Hypothalamus (tissue), 51 donors: ENCODE measurements at regions not wholly inside any gene's neighbourhood (a gene's known extent, or its start where the extent isn't known, plus 50 kb on each side); places are given as distances from the start of the nearest gene placed in this dataset.

Source experiments
- DNase-seq, 51 donors: peaks; one replicate each; lab custom pipeline; 2025; lab: John Stamatoyannopoulos, UW

DNA sequence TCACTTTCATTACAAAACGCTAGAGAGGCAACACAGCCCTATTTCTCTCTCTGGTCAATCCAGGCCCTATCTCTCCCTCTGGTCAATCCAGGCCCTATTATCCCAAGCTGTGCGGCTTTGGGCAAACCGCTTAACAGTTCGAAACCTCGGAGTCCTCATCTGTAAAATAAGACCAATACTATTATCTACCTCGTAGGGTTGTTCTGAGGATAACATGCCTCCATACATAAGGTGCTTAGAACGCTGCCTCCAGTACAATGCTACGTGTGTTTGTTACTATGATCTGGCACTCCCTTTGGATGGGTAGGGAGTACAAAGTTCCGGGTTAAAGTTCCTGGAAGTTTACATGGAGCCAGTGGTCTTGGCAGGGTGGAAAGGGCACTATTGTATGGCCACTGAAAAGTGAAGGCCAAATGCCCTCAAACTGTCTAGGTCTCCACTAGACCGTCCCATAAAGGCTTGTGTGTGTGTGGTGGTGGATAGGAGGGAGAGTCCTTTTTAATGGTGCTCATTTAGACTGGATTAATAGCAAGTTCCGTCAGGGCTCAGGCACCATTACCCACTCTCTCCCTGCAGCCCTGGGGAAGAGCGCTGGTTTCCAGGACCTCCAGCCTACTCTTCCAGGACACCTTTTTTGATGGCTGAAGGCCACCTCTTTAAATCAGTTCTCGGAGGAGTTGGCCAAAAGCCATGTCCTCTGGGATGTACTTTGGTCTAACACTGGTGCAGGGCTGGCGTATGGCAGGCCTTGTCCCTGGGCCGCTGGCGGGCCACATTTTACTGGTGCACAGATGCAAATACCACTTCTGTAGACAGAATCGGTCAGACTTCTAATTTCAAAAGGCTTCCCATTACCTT lies 75.6 kb upstream of the BCOR start:
- no peak for DNase-seq

GRCh38 chrX:40172401-40173142 lies 74.8 kb upstream of the BCOR start:
- DNase-seq, result peak in 18 of 51 donors; percentile 1 to 50 (median 18)

GRCh38 chrX:40171513-40172400 lies 74.0 kb upstream of the BCOR start:
- peak in 11 of 51 donors; percentile 2 to 50 (median 31) for DNase-seq

DNA sequence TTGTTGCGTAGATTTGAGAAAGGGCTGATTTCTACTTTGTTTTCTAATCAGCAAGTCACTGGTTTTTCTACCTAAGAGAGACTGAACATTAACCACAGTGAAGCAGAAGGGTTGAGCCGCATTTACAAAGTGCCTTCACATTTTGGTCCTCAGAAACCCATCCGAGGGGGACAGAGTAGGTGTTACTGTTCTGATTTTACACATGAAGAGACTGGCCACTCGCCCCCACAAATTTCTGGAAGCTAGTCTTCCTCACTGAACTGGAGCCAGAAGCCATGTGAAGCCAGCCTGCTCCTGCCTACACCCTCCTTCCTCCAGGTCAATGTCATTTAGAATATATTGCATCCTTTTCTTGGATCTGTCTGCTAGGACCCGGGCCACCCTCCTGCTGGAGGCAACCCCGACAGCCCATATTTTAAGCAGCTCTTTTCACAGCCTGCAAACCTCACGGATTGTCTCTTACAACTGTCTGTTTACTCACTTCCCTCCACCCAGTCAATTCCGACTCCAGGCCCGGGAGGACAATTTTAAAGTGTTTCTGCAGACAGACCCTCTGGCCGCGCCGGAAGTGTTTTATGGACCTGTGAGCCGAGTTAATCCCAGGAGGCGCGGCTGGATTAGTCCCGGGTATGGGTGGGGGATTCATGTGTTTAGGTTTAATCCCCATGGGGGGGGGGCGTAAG lies 73.2 kb upstream of the BCOR start:
- no peak for DNase-seq

DNA sequence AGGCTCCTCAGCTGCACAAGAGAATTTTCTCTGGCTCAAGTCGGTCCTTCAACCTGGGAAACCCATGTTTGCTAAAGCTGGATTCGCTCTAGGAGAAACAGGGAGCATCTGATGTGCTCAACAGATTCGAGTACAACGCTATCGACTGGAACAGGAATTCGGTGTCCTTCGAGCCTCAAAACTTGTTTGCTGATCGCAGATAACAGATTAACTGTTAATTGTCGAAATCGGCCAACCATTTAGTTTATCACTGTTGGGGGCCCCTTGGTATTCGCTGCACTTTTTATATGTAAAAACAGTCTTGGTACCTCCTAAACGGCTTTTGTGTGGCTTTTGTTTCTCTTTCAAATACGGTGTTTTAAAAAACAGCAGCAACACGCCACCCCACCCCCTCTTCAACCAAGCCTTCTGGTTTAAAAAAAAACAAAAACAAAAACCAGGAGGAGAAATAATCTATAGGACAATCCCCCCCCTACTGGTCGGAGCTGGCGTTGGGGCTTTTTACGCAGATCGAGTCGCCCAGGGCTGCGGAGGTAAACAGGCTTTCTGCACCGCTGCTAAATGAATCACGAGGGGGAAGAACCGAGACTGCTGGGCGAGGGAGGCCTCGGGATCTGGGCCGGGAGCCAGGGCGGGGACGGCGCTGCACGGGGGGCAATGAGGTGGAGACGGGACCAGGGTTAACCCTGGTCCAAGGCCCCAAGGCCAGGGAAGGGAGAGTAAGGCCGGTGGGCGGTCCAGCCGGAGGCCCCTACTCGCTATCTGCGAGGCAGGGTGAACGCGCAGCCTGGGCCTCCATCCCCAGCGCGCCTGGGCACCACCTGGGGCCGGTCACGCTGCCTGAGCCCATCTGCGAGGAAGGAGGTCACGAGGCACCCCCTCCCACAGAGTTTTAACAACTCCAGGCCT lies 71.7 kb upstream of the BCOR start:
- DNase-seq, result peak in 1 of 51 donors; percentile 10

GRCh38 chrX:40168480-40169011 lies 70.8 kb upstream of the BCOR start:
- DNase-seq, result no peak

GRCh38 chrX:40167850-40168479 lies 70.2 kb upstream of the BCOR start:
- DNase-seq, result peak in 15 of 51 donors; percentile 4 to 40 (median 15)

DNA sequence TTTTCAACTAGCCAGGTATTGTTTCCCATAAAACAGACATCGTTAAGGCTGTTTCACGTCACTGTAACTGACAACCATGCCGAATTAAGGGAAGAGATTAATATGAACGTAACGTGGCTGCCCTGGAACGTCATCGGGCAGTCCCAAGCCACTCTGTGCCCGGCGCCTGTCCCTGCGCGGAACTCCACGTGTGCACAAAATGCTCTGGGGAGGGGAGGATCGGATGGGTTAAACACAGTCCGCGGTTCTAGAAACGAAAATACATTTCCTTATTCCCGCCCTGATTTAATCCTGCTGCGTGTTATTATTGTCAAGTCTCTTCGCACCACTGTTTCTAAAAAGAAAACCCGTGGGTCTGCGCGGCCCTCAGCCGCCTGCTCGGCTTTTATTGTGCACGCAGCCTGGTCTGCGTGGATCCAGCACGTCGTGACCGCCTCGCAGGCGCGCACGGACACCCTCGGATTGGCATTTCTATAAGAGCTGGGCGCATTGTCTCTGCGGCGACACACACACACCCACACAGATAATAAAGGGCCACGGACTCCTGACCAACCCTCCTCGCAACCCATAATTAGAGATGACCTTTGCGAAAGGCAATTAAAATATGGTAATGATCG lies 69.6 kb upstream of the BCOR start:
- no peak for DNase-seq

GRCh38 chrX:40166582-40166981 lies 68.8 kb upstream of the BCOR start:
- DNase-seq, result no peak

DNA sequence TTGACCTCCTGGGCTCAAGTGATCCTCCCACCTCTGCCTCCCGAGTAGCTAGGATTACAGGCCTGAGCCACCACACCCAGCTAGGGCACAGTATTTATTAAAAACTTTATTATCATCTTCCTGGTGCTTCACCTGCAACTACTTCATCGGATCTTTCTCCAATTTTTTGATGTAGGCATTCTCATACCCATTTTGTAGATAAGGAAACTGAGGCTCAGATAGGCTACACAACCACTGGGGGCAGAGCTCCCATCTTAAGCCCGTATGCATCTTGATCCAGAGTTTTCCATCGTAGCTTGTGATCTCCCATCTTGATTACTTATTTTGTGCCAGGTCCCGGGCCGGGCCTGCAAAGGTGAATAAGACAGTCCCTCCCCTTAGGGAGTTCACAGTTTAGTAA lies 68.1 kb upstream of the BCOR start:
- DNase-seq, result no peak

DNA sequence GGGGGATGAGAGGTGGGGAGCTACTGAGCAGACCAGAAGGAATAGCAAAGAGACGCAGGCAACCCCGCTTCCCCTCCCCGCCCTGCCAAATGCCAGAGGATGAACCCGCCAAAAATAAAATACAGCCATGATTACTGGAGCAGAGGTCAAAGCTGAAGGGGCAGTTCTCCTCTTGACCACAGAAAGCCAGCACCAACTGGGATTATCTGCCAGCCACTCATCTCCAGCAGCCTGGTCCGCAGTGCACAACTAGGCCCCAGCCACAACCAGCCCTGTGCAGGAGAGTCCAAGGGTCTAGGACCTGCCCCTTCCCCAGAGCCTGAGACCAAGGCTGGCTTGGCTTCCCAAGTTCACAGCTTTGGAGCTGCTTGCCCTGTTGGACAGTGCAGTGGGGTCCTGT lies 67.4 kb upstream of the BCOR start:
- no peak for DNase-seq

DNA sequence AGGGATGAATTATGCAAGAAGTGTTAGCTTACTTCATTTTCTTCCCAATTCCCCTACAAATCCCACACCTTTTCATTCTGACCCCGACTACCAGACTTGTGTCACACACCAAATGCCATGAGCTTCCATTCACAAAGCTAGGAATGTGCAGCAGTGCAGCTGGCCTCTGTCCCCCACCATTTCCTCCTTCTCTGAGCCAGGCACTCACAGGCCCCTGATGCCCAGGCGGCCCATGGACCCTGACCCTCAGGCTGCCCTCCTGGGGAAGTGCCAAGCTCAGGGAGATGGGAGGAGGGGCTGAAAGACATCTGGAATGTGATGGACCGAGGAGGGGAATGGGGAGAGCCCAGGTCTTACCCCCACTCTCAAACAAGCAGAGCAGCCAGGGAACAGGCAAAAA lies 67.0 kb upstream of the BCOR start:
- no peak for DNase-seq

GRCh38 chrX:40158036-40158706 lies 60.4 kb upstream of the BCOR start:
- peak in 21 of 51 donors; percentile 1 to 50 (median 20) for DNase-seq

DNA sequence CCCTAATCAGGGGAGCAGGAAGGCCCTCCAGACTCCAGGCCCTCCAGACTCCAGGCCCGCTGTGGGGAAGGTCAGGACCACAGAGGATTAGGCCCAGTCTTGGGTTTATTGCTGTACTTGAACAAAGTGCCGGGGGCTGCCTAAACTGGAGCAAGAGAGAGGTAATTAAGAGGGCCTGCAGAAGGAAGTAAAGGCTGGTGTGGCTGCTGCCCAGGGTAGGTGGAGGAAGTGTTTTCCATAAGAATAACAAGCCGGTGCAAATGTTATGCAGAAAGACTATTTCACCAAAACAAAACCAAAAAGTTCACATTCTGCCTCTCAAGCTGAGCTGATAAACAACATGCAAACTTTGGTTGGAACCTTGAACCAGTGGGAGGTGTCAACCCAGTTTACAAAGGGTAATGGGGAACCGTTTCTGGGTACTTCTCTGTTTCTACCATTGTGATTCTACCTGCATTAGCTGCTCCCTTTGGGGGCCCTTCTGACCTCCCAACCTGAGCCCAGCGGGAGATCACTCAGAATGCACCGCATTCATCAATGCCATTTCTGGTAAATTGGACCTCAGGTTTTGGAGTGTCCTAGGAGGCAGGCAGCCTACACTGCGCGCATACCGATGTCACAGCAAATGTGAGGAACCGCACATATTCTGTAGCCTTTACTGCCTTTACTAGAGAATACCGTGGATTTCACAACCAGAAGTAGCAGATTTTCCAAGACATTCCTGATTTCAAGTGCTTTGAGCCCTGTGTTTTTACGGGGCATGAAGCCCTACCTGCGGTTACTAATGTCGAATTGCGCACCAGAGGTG lies 59.7 kb upstream of the BCOR start:
- no peak for DNase-seq

DNA sequence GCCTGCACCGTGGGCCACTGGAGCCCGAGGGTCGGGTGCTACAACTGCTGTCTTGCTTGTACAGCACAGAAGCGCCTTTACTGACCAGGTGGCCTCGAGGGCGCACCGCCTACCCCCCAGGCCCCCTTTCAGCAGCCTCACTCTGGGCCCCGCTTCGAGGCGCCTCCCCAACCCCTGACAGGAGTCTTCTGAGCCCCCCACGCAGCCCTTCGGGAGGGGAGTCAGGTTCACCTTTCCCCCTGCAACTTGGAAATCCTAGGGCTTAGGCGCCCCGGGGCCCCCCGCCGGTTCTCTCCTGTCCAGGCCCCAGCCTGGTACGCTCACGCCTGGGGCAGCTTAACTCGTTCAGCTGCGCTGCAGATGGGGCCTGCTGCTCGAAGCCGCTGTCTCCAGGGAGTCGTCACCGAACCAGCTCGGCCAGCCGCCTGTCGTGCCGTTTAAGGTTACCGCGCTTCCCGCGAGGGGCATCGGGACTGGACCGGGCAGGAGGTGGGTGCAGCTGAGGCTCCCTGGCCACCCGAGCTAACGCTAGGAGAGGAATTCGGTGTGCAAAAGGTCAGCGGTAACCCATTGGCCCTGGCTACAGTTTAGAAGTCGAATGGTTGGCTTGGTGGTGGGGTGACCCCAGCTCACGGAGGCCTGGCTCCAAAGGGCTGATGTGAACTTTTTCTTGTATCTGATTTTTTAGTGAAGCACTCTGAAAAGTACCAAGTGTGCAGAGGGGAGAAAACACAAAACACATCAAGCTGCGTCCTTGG lies 58.9 kb upstream of the BCOR start:
- DNase-seq, result no peak
